Left renal pelvis (tissue), 4 donors: ENCODE measurements at regions not wholly inside any gene's neighbourhood (a gene's known extent, or its start where the extent isn't known, plus 50 kb on each side); places are given as distances from the start of the nearest gene placed in this dataset.
"Not testable (repeated sequence)": the region's sequence is repeated elsewhere in the genome, so short reads cannot be mapped to it uniquely, and the experiment has no call there.

Source experiments
- DNase-seq, 4 donors: peaks; one replicate each; pipeline ENCODE4 v3.0.0-alpha.2; 2013; ENCODE audit warnings: low read depth in 4 of 4, low spot score in 3 of 4

DNA sequence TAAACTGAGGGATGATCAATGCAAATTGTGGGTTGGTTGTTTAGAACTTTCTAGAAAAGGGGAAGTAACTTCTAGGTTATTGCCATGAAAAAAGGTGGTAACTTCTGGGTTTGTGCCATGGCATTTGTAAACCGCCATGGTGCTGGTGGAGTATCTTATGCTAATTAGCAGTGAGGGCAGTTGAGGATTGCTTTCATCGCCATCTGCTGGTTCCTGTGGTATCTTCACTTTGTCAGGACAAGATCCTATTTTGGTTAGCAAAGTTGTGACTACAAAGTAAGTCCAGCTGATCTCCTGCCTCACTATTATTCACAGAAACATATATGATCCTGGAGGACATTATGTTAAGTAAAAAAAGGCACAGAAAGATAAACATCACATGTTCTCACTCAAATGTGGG is 1332.3 kb downstream of the CDH11 start:
- DNase-seq = no peak

DNA sequence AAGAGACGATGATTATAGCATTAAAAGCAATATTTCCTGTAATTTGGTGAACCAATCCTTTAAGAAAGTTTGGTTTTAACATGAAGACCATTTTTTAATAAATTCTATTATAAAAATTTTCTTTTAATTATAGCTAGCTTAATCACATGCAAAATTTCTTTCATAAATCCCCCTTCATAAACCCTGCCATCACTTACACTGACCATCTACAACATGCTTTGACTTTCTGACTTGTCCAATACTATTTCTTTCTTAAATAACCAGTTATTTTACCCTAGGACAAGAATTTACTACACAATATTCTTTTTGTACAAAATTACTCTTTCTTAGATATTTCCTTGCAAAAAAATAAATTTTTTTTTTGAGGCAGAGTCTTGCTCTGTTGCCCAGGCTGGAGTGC is 1334.8 kb downstream of the CDH11 start:
- no peak for DNase-seq

DNA sequence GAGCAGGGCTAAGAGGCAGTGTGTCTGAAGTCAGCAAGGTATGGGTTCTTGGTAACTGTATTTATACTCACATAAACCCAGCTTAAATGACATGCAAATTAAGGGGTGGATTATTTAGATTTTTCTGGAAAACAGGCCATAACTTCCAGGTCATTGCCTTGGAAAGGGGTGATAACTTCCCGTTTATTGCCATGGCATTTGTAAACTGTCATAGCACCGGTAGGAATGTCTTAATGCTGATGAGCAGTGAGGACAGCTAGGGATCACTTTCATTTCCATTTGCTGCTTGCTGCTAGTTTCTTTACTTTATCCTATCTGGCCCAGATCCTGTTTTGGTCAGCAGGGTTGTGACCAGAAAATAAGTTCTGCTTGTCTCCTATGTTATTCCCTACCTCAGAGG is 1336.7 kb downstream of the CDH11 start:
- no peak for DNase-seq

DNA sequence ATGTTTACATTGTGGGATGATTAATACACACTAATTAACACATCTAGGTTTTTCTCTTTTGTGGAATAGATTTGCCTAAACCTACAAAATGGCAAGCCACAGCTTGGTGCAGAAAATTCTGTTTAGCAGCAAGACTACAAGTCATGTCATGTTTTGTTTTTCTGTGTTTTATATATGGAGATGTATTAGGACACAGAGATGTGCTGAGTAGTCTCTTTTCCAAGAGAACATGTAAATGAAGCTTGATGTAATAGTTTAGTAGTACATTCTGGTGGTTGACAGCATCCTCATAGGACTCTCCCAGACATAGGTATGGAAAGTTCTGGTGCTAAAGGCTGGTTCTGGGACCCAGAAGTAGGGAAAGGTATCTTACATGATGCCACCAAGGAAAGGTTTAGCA is 1345.4 kb downstream of the CDH11 start:
- no peak for DNase-seq

DNA sequence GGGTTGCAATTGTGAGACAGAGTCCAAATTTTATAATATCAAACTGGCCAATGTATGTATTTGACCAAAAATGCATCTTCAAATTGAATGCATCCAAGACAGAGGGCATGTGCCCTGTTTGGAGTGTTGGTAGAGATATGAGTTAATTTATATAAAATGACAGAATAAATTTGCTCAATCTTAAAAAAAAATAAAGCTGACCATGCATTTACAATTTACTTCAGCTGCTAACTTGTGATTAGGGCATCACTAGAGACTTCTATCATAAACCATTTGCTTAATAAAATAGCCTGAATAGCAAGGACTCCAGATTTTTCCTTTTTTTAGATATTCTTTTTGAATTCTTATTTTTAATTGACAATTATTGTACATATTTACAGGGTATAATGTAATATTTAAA is 1345.8 kb downstream of the CDH11 start:
- DNase-seq = no peak

DNA sequence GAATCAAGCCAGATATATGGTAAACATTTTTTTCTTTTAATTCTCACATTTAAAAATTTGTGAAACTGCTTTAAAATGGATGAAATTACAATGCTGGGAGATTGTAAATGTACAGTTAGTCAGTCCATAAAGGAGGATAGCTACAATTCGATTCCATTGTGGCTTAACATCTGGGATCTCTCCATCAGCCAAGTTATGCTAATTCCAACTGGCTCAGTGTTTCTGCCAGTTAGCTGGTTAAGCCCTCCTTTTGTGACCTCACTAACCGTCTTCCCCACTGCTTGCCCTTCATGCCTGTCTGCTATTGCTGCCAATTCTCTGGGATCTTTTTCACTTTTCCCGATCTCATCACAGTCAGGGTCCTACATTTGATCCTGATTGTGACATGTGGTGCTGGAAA is 1347.6 kb downstream of the CDH11 start:
- DNase-seq = no peak

DNA sequence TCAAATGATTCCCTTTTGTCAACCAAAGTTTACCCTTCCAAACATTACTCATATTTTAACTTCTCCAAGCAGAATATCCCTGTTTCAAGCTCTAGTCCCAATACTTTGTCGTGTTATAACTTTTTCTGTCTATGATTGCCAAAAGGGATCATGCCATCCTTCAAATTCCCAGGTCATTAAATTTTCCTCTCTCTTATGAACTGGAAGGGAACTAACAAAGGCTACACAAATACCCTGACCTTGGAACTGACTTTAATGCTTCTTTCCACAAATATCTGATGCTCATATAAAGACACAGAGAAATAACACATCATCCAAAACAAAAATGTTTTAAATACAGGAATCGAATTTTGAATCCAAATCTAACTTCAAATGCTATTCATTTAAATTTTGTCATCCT is 1352.7 kb downstream of the CDH11 start:
- no peak for DNase-seq

DNA sequence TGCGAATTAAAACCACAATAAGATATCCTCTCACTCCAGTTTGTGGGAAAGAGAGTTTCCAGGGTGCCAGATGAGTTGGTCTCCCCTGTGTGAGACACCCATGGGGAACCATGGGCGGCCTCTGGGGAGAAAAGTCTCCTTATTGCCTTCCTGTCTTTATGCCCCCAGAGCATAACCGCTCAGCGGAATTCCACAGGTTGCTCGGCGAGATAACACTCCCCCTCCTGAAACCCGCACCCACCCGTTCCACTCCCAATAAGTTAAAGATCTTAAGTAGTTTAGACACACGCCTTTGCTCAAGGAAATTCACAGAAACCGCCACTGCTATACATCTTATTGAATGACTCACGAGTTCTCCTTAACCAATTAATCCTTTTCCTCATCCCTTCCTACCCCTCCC is 1361.6 kb downstream of the CDH11 start:
- not testable (repeated sequence) for DNase-seq

DNA sequence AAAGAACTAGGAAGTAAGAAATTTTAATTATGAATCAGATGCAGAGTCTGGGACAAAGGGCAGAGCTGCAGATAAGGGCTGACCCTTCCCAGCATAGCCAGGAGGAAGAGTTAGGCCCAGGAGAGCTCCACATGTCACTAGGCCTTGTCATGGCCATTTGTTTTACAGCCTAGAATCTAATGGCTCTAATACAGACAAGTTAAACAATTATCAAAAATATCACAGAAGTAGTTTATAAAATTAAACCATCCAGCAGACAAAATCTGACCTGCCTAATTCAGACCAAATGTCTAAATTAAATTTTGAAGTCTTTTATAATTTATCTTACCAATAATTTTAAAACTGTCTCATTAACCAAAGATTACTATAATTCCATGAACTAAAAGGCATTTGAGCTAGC is 1369.5 kb downstream of the CDH11 start:
- DNase-seq = no peak

DNA sequence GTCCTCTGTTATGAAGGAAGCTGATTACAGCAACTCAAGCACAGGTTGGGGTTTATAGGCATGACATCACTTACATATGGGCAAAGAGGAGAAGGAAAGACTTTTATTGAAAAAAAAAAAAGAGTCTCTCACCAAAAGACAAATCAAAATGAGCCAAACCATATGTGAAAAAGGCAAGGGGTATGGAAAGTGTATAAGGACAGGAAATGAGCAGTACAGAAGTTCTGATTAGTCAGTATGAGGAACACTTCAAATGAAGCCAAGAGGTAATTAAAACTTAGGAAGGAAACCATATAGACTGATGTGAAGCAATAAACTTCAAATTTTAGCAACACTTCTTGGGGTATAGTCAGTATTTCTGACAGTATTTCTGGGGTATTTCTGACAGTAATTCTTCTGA is 1372.6 kb downstream of the CDH11 start:
- DNase-seq = no peak

DNA sequence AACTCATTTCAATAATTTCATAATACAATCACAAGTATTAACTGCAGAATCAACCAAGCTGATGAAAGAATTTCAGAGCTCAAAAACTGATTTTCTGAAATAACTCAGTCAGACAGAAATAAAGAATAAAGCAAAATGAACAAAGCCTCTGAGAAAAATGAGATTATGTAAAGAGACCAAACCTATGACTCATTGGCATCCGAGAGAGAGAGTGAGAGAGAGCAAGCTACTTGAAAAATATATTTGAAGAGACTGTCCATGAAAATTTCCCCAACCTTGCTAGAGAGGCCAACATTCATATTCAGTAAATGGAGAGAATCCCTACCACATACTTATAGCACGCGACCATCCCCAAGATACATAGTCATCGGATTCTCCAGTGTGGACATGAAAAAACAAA is 1376.4 kb downstream of the CDH11 start:
- no peak for DNase-seq

DNA sequence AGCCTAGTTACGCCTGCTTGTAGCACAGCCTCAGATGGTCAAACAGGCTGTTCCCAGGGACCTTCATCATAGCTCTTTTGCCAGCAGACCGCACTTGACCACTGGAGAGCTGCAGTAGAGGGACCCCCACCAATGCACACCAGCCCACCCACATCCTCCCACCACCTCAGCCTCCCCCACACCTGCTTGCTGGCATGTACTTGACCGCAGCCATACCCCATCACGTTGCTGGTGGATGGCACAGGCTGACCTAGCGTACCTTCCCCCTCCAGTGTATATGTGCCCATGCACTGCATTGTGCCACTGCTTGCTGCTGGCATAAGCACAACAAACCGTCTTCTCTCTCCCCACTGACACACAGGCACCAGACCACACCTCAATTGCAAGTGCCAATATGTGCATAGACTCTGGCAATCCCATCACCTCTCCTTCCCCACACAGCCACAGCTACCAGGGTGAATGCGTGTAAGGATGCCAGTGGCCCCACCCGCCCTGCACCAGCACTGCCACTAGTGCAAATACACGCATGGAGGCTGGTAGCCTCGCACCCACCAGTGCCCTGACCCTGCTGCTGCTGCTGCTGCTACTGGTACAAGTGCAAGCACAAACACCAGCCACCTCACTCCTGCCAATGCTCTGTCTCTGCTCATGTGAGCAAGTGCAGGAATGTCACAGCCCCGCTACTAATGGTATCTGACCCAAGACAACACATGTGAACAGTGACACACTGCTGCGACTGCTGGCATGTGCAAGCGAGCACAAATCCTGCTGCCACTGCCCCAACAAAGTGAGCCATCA is 1377.6 kb downstream of the CDH11 start:
- no peak for DNase-seq

DNA sequence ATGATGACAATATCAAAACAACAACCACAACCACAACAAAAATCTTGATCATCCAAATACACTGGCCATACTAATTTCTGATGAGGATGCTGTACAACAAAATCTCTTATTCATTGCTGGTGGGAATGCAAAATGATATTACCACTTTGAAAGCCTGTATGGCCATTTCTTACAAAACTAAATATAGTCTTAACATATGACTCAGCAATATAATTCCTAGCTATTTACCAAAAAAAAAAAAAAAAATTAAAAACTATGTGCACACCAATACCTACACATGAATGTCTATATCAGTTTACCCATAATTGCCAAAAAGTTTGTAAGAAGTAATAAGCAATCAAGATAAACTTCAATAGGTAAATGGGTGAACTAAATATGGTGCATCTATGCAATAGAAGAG is 1379.7 kb downstream of the CDH11 start:
- DNase-seq = no peak

DNA sequence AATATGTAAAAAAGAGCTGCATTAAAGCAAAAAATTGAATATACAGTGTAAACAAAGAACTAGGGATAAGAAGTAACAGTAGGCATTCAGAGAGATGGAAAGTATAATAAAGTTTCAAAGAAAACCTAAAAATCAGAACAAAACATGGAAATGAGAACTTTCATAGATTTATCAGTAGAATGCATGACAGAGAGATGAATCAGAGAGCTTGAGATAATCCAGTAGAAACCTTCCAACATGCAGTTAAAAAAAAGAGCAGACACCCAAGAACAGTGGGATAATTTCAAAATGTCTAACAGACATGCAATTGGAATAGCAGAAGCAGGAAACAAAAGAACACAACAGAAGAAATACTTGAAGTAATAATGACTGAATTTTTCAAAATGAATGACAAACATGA is 1384.2 kb downstream of the CDH11 start:
- no peak for DNase-seq

DNA sequence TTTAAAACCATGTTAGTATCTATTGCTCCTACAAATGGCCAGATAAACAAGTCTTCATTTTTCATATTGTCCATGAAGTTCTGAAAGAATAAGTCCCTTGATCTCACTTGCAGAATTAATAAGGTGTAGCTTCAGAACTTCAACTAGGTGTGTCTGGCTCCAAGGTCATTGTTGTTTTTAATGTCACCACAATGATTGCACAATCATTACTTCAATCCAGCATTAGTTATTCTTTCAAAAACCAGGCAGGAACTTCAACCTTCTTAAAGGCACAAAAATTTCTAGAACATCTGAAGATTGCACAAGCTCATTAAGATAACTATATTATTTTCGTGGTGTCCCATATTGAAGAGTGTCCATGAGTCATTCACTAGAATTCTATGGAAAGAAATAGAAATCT is 1386.4 kb downstream of the CDH11 start:
- DNase-seq = no peak

DNA sequence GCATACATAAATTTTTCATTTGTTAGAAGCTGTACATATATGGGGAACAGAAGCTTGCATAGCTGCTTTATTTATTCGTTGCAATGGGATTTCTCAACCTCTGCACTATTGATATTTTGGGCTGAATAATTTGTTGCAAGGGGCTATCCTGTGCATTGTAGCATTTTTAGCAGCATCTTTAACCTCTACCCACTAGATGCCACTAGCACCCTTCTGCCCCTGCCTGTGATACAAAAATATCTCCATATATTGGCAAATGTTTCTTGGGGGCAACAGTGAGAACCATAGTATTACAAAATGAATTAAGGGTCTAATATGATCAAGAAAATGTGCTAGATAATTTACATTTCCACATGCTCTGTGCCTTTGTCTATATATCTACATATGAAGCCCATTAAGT is 1401.0 kb downstream of the CDH11 start:
- DNase-seq = no peak

DNA sequence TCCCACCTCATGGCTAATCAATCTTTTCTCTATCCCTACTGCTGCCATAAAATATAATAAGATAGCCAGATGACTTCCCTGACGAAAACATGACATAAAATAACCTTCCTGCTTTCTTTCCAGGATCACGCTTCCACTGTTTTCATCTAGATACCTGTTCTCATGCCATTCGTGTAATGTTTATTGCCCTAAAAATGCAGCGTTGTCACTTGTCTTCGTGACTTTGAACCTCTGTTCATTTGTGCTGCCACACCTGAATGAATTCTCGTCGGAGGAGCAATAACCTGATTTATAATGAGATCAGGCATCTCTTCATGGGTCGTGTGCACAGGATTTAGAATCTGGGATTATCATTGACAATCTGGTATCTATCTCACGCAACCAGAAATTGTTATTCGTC is 1401.9 kb downstream of the CDH11 start:
- DNase-seq = no peak

DNA sequence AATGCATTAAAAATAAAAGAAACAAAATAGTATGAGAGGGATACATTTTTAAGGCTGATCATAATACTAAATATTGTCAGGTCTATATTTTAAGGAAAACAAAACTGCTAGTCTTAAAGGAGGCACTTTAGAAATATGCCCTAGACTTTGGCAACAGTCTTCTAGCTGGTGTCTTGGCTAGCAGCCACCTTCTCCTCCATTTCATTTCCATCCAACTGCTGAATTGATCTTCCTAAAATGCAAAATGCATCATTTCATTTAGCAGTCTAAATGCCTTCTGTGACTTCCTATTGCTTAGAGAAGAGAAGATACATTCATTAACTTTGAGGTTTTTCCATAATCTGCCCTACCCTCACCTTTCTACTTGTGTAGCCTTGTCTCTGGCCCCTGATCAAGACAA is 1404.1 kb downstream of the CDH11 start:
- DNase-seq = no peak

DNA sequence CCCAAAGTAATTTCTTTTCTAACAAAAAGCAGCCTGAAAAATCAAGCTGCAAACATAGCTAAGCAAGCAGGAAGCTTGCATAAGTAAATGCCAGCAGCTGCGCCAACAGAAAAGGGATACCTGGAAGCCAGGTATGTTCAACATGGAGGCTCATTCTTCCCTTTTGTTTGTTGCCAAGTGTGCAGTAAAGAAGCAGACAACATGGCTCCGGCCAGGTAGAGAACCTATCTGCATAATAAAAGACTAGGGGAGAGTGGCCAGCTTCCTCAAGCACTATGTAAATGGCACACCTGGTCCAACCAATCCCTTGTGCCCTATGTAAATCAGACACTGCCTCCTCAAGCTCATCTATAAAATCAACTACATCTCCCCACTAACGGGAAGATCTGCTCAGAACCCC is 1407.0 kb downstream of the CDH11 start:
- no peak for DNase-seq

DNA sequence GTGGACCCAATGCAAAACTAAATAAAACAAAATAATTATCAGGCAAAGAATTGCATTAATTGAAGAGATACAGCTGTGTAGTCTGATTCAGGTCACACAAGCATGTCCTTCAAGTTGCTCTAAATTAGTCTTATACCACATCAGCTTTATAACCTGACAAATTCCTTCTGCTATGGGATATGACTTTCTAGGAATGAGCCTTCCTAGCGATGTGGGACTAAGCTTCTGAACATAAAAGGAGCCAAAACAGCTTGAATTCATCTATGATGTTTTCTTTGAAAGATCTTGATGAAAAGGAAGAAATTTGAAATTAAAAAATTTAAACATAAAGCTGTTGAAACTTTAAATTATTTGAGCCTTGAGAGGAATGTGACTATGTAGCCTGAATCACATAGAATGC is 1409.1 kb downstream of the CDH11 start:
- DNase-seq = peak in 2 of 4 donors; percentile 23 to 41

DNA sequence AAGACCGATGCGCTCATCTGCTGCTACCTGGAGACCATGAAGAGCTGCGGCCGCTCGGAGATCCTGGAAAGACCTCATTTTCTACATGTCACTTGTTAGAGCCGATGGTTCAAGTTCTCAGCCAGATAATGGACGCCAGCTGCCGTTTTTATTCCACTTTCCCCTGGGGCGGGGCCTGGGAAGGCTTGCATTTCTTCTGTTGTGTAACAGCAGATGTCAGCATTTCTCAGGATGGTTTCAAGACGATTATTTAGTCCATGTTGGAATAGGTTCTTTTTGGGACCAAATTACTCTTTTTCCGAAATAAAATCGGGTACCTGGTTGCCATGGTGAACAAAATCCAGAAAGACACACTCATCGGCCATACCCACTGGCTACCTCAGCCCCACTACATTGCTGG is 1418.3 kb downstream of the CDH11 start:
- no peak for DNase-seq

DNA sequence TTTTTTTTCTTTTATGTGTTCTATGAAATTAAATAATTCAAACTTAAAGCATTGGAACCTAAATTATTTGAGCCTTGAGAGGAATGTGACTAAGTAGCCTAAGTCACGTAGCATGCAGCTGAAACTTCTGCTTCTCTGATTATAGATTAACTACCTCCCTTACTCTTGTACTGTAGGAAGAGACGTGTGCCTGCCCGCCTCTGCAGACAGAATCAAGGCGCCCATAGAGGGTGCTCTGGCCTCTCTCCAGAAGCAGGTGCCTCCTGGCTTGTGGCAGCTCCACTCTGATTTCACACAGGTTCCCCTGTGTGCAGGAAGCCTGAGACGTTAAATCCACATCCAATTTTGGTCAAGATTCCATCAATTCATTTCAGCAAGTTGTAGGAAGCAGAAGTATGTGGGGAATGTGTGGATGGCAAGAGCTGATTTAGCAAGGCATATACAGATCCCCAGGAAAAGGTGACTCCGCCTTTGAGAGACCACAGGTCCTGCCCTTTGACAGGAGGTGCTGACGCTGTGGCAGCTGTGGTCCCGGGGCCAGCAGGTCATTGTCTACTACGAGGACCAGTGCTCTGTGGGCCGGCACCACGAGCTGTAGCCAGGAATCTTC is 1418.8 kb downstream of the CDH11 start:
- peak in 1 of 4 donors; percentile 5 for DNase-seq

DNA sequence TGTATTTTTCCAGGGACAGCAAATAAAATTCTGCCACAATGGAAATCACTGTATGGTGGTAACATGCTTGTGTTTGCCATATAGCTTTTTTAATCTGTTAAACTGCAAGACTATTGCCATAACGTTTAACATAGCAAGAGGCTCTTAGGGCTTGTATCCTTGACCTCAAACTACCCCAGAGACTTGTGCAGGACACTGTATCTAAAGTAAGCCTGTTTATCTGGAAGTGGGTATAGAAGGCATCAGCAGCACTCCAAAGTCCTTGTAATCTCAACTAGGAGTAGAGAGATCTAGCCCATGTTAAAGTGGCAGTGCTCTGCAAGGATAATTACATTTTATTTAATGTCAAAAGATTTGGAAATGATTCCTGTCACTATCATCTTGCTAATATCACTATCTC is 1424.1 kb downstream of the CDH11 start:
- DNase-seq = no peak
